ENCODE measurements at regions not wholly inside any gene's neighbourhood (a gene's known extent, or its start where the extent isn't known, plus 50 kb on each side); places are given as distances from the start of the nearest gene placed in this dataset.

- no peak for TF ChIP-seq CTCF (IDR thresholded peaks at IDR 0.05; ENCODE audit: control insufficient read depth, insufficient read depth, low read depth, low read length, missing control alignments)
- no peak overlapping the region for H3K4me3 ChIP-seq (ENCODE audit: control insufficient read depth, low read depth, low read length)
- DNase-seq (ENCODE audit: low read depth): no peak
These were observed 89.8 kb upstream of the NPVF start for GRCh38 chr7:25318047-25318446.

DNA sequence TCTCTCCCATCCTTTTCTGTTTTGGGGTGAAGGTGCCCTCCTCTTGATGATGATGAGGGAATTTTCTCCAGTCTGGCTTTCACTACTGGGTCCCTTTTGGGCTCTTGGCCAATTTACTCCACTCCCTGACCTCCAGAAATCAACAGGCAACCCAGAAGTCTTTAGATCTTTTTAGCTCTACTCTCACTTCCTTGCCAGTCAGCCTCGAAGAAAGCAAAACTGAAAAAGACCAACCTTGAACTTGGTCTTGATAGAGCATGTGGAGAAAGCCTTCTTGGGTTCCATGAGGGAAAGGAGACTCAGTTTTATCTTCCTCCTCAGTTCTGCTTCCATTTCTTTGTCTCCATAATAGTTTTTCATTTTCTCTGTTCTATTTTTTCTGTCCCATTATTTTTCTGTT, 91.4 kb upstream of the NPVF start:
- no peak for DNase-seq (ENCODE audit: low read depth)
- no peak for TF ChIP-seq CTCF (IDR thresholded peaks at IDR 0.05; ENCODE audit: control insufficient read depth, insufficient read depth, low read depth, low read length, missing control alignments)
- no peak overlapping the region for H3K4me3 ChIP-seq (ENCODE audit: control insufficient read depth, low read depth, low read length)

- no peak for DNase-seq (ENCODE audit: low read depth)
- no peak for TF ChIP-seq CTCF (IDR thresholded peaks at IDR 0.05; ENCODE audit: control insufficient read depth, insufficient read depth, low read depth, low read length, missing control alignments)
- no peak overlapping the region for H3K4me3 ChIP-seq (ENCODE audit: control insufficient read depth, low read depth, low read length)
These were observed 92.5 kb upstream of the NPVF start for GRCh38 chr7:25320791-25321190.

DNA sequence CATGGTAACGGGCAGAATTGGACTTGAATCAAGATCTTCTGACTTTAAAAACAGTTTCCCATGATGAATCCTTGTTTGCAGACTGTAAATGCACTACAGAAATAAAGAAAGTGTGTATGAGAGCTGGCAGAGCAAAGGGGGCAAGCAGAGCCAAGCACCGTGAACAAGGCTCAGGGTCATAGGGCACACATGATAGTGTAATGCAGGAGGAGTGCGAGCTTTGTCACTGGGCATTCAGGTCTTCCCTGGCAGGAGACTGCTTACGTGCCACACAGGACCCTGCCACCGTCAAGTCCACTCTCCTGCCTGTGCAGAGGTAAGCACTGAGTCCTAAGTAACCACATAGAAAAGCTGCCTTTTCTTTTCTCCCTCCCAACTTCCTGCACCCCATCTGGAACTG, 93.1 kb upstream of the NPVF start:
- TF ChIP-seq CTCF (IDR thresholded peaks at IDR 0.05; ENCODE audit: control insufficient read depth, insufficient read depth, low read depth, low read length, missing control alignments): no peak
- no peak for DNase-seq (ENCODE audit: low read depth)
- H3K4me3 ChIP-seq (ENCODE audit: control insufficient read depth, low read depth, low read length): no peak overlapping the region

DNA sequence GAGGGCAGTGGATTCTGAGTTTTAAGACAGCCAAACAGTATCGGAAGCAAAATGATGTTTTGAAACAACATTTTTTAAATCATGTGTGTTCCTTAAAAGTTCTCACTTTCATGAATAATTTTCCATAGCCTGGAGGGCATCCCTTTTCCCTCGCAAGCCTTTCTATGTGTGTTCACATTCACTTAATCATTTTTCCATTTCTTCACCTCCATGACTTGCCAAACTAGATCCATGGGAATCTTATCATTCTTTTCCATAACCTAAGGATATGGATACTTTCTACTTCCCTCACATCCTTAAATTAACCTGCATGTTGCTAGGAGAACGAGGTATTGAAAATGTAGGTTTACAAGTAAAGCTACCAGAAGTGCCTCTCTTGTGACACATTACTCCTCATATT, 94.2 kb upstream of the NPVF start:
- H3K4me3 ChIP-seq (ENCODE audit: control insufficient read depth, low read depth, low read length): no peak overlapping the region
- DNase-seq (ENCODE audit: low read depth): no peak
- TF ChIP-seq CTCF (IDR thresholded peaks at IDR 0.05; ENCODE audit: control insufficient read depth, insufficient read depth, low read depth, low read length, missing control alignments): no peak

- no peak for TF ChIP-seq CTCF (IDR thresholded peaks at IDR 0.05; ENCODE audit: control insufficient read depth, insufficient read depth, low read depth, low read length, missing control alignments)
- H3K4me3 ChIP-seq (ENCODE audit: control insufficient read depth, low read depth, low read length): no peak overlapping the region
- no peak for DNase-seq (ENCODE audit: low read depth)
These were observed 97.0 kb upstream of the NPVF start for GRCh38 chr7:25325186-25325757.
